ENCODE measurements at regions not wholly inside any gene's neighbourhood (a gene's known extent, or its start where the extent isn't known, plus 50 kb on each side); places are given as distances from the start of the nearest gene placed in this dataset.

GRCh38 chr6:71198908-71199307 is 89.7 kb upstream of the OGFRL1 start:
- H2AFZ ChIP-seq = no peak overlapping the region
- no peaks in the 10 kb centered on the region for H3K9me2 ChIP-seq (replicated peaks; ENCODE audit: insufficient read depth)
- no peaks in the 10 kb centered on the region for H3K4me1 ChIP-seq (ENCODE audit: insufficient read depth)
- WGBS (ENCODE audit: low lambda C conversion rate, missing lambda C conversion rate) = 96% methylated on average over 2 of the region's 2 CpGs
- DNase-seq (ENCODE audit: low spot score) = no peak
- H3K27ac ChIP-seq = no peak overlapping the region
- no peaks in the 10 kb centered on the region for H3K36me3 ChIP-seq (replicated peaks; ENCODE audit: insufficient read depth, low read depth)
- no peaks in the 10 kb centered on the region for H3K27me3 ChIP-seq
- no peak for TF ChIP-seq CTCF (IDR thresholded peaks at IDR 0.05; ENCODE audit: poor library complexity)
- no peak for TF ChIP-seq EZH2phosphoT487 (IDR thresholded peaks at IDR 0.05; ENCODE audit: low read depth, severe bottlenecking, unreplicated experiment)
- no peak for TF ChIP-seq EZH2 (IDR thresholded peaks at IDR 0.05; ENCODE audit: borderline replicate concordance)
- H3K79me2 ChIP-seq = no peaks in the 10 kb centered on the region
- no peak overlapping the region for H3K4me3 ChIP-seq
- no peaks in the 10 kb centered on the region for H3K9me3 ChIP-seq (ENCODE audit: low read depth)
- H4K20me1 ChIP-seq (ENCODE audit: insufficient read depth, poor library complexity, severe bottlenecking) = no peaks in the 10 kb centered on the region
- no peak overlapping the region for H3K4me2 ChIP-seq

- H4K20me1 ChIP-seq (ENCODE audit: insufficient read depth, poor library complexity, severe bottlenecking) = no peaks in the 10 kb centered on the region
- no peaks in the 10 kb centered on the region for H3K9me2 ChIP-seq (replicated peaks; ENCODE audit: insufficient read depth)
- no peak overlapping the region for H2AFZ ChIP-seq
- no peak for TF ChIP-seq EZH2 (IDR thresholded peaks at IDR 0.05; ENCODE audit: borderline replicate concordance)
- no peak for TF ChIP-seq EZH2phosphoT487 (IDR thresholded peaks at IDR 0.05; ENCODE audit: low read depth, severe bottlenecking, unreplicated experiment)
- no peak for TF ChIP-seq CTCF (IDR thresholded peaks at IDR 0.05; ENCODE audit: poor library complexity)
- H3K27me3 ChIP-seq = no peaks in the 10 kb centered on the region
- H3K4me2 ChIP-seq = no peak overlapping the region
- H3K36me3 ChIP-seq (replicated peaks; ENCODE audit: insufficient read depth, low read depth) = no peaks in the 10 kb centered on the region
- H3K9me3 ChIP-seq (ENCODE audit: low read depth) = no peaks in the 10 kb centered on the region
- 97% methylated on average over 2 of the region's 2 CpGs for WGBS (ENCODE audit: low lambda C conversion rate, missing lambda C conversion rate)
- H3K27ac ChIP-seq = no peak overlapping the region
- H3K4me3 ChIP-seq = no peak overlapping the region
- H3K4me1 ChIP-seq (ENCODE audit: insufficient read depth) = no peaks in the 10 kb centered on the region
- DNase-seq (ENCODE audit: low spot score) = no peak
- no peaks in the 10 kb centered on the region for H3K79me2 ChIP-seq
Observed at GRCh38 chr6:71199736-71200135, 88.9 kb upstream of the OGFRL1 start.

- TF ChIP-seq EZH2phosphoT487 (IDR thresholded peaks at IDR 0.05; ENCODE audit: low read depth, severe bottlenecking, unreplicated experiment) = no peak
- no peak overlapping the region for H3K4me2 ChIP-seq
- H2AFZ ChIP-seq = no peak overlapping the region
- WGBS (ENCODE audit: low lambda C conversion rate, missing lambda C conversion rate) = 86% methylated on average over 2 of the region's 2 CpGs
- no peak overlapping the region for H3K4me3 ChIP-seq
- no peaks in the 10 kb centered on the region for H3K36me3 ChIP-seq (replicated peaks; ENCODE audit: insufficient read depth, low read depth)
- no peaks in the 10 kb centered on the region for H3K9me3 ChIP-seq (ENCODE audit: low read depth)
- H3K27ac ChIP-seq = no peak overlapping the region
- H3K4me1 ChIP-seq (ENCODE audit: insufficient read depth) = no peaks in the 10 kb centered on the region
- H4K20me1 ChIP-seq (ENCODE audit: insufficient read depth, poor library complexity, severe bottlenecking) = no peaks in the 10 kb centered on the region
- H3K27me3 ChIP-seq = no peaks in the 10 kb centered on the region
- no peaks in the 10 kb centered on the region for H3K9me2 ChIP-seq (replicated peaks; ENCODE audit: insufficient read depth)
- DNase-seq (ENCODE audit: low spot score) = no peak
- no peaks in the 10 kb centered on the region for H3K79me2 ChIP-seq
Observed at GRCh38 chr6:71203206-71203605, 85.4 kb upstream of the OGFRL1 start.

GRCh38 chr6:71204741-71205140 is 83.9 kb upstream of the OGFRL1 start:
- no peaks in the 10 kb centered on the region for H3K9me3 ChIP-seq (ENCODE audit: low read depth)
- H3K27me3 ChIP-seq = no peaks in the 10 kb centered on the region
- no peak overlapping the region for H3K4me3 ChIP-seq
- 73% methylated on average over 6 of the region's 6 CpGs for WGBS (ENCODE audit: low lambda C conversion rate, missing lambda C conversion rate)
- no peaks in the 10 kb centered on the region for H4K20me1 ChIP-seq (ENCODE audit: insufficient read depth, poor library complexity, severe bottlenecking)
- DNase-seq (ENCODE audit: low spot score) = no peak
- H3K79me2 ChIP-seq = no peaks in the 10 kb centered on the region
- no peaks in the 10 kb centered on the region for H3K4me1 ChIP-seq (ENCODE audit: insufficient read depth)
- H2AFZ ChIP-seq = no peak overlapping the region
- H3K4me2 ChIP-seq = no peak overlapping the region
- TF ChIP-seq EZH2 (IDR thresholded peaks at IDR 0.05; ENCODE audit: borderline replicate concordance) (no peak), CTCF (IDR thresholded peaks at IDR 0.05; ENCODE audit: poor library complexity) (no peak)
- H3K9me2 ChIP-seq (replicated peaks; ENCODE audit: insufficient read depth) = no peaks in the 10 kb centered on the region
- no peaks in the 10 kb centered on the region for H3K36me3 ChIP-seq (replicated peaks; ENCODE audit: insufficient read depth, low read depth)
- H3K27ac ChIP-seq = no peak overlapping the region

All from hepatocyte (in vitro differentiated cells).